Activated CD4-positive, alpha-beta T cell treated with anti-CD3 and anti-CD28 coated beads, Interleukin-2, amount 50 U/mL, for 4 hours (primary cell): ENCODE measurements at regions not wholly inside any gene's neighbourhood (a gene's known extent, or its start where the extent isn't known, plus 50 kb on each side); places are given as distances from the start of the nearest gene placed in this dataset.
"Not testable (repeated sequence)": the region's sequence is repeated elsewhere in the genome, so short reads cannot be mapped to it uniquely, and the experiment has no call there.

Source experiments
- DNase-seq, 2 experiments: peaks; one replicate each; pipeline ENCODE4 v3.0.0-alpha.2; 2020

- DNase-seq: no peak
These were observed 252.9 kb upstream of the DCC start for GRCh38 chr18:52087140-52087539.

DNA sequence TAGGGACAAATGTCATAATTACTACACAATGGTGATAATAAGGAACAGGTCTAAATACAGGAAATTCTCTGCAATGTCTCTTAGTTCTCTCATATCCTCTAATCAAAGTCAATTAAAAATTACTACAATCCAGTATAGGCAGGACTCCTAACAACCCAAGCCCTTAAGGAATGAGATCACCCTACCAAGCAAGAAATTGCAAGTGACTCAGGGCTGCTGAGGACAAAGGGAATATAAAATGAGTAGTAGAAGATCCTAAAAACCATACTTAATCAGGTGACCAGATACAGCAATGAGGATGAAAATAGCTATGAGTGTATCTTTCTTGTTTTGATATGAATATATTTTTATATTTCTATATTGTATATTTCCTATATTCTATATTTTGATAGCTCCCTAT is 250.0 kb upstream of the DCC start:
- no peak for DNase-seq

GRCh38 chr18:52093171-52093570 is 246.8 kb upstream of the DCC start:
- no peak for DNase-seq

DNA sequence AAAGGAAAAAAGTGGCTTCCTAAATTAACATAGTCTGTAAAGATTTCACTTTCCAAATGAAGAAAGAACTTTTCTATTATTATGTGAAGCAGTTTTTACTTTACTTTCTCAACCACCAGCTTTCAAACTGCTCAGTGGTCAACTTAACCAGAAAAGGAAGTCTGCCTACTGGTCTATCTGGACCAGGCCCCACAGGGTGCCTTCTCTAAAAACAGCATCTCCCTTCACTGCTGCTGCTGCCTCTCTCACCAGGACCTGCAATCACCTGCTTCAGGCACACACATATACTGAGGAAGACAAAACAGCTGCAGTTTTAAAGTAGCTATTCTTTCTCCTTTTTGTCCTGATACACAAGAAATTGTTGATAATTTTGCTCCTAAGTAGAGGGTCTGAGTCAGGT is 221.3 kb upstream of the DCC start:
- no peak for DNase-seq

DNA sequence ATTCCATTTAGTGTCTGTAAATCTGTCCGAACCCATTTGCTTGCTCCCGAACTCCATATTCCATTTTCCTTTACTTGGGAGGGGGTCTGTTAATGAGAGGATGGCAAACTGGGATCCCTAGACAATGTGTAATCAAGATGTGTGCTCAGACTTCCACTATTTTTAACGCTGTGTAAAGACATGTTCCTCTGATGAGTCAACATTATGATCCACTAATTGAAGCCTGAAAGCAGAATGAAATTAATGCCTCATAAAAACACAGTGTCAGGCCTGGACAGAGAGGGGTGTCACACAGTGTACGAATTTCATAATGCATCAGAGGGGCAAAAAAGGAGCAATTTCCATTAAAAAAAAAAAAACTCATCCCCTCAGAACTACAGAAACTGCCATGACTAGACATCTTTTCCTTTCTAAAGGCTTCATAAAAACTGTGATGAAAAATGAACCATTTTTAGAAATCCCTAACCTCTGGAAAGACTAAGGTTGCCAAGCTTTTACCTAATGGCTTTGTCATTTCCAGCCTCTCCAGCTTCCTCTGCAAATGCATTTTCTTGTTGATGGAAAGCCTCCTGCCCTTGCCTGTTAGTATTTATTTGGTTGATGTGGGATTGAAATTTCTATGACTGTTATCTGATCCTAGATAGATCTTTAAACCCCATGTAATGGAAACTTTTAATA is 209.2 kb upstream of the DCC start:
- DNase-seq: no peak

GRCh38 chr18:52131845-52132244 is 208.2 kb upstream of the DCC start:
- DNase-seq: no peak

- DNase-seq: no peak
These were observed 203.5 kb upstream of the DCC start for GRCh38 chr18:52136532-52136931.

GRCh38 chr18:52140986-52141385 is 199.0 kb upstream of the DCC start:
- no peak for DNase-seq

GRCh38 chr18:52150050-52150449 is 189.9 kb upstream of the DCC start:
- no peak for DNase-seq

- DNase-seq: no peak
These were observed 188.0 kb upstream of the DCC start for GRCh38 chr18:52152036-52152435.

GRCh38 chr18:52156166-52156565 is 183.8 kb upstream of the DCC start:
- no peak for DNase-seq

DNA sequence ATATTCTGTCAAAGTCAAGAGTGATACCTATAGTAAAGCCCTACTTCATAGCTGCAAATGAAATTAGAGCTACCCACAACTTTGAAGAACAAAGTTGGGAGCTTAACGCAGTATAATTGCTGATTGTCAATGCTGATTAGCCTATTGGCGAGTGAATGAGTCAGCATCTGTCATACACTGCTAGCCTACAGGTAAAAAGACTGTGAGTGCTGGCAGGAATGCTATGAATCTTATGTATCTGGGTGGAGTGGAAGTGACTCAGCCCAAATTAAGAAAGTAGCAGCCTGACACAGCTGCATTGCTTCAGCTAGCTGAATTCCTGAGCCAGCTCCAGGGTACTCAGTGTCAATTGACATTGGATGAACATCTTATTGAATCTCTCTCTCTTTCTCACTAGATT is 179.4 kb upstream of the DCC start:
- DNase-seq: no peak

DNA sequence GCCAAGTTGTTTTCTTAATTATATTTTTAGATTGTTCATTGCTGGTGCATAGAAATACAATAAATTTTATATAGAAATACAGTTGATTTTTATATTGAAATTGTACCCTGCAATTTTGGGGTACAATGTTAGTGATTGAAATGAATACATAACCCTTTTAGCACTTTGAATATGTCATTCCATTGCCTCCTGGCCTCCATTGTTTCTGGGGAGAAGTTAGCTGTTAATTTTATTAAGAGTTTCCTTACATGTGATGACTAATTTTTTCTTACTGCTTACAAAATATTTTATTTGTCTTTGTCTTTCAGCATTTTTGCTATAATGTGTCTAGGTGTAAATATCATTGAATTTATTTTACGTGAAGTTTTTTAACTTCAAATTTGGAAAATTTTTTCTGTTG is 176.5 kb upstream of the DCC start:
- no peak for DNase-seq

- DNase-seq: not testable (repeated sequence)
These were observed 171.9 kb upstream of the DCC start for GRCh38 chr18:52168131-52168530.

DNA sequence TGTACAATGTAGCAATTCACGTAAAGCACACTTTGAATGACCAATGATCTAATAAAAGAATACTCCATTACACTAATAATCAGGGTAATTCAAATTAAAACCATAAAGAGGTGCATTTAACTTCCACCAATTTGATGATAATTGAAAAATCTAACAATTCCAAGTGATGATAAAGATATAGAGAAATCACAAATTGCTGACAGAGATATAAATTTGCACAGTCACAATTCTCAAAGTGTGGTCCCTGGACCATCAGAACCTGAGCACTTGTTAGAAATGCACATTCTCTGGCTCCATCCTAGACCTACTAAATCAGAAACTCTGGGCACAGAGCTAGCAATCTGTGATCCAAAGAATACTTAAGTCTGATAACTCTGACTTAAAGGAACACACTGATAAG is 165.8 kb upstream of the DCC start:
- DNase-seq: no peak

GRCh38 chr18:52175406-52175805 is 164.6 kb upstream of the DCC start:
- DNase-seq: no peak

GRCh38 chr18:52183107-52183506 is 156.9 kb upstream of the DCC start:
- DNase-seq: no peak

GRCh38 chr18:52190195-52190594 is 149.8 kb upstream of the DCC start:
- DNase-seq: no peak

GRCh38 chr18:52190631-52191030 is 149.4 kb upstream of the DCC start:
- DNase-seq: no peak

GRCh38 chr18:52200406-52200805 is 139.6 kb upstream of the DCC start:
- DNase-seq: no peak

GRCh38 chr18:52200921-52201663 is 138.9 kb upstream of the DCC start:
- no peak for DNase-seq

DNA sequence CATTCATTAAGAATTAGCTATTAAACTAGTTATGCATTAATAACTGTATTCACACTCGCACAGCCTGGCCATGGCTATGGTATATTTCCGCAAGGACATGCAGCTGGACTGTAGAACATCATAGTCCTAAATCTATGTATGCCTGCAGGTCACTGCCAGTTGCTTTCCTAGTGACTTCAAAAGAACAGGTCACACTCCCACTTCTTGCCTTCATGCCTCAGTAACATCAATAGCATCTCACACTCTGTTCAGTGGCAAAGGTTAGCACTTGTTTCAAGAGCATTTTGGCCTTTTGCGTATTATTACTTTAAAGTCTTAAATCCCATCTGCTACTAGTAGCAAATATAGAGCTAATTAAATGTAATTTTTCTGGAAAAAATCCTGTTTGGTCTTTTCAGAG is 131.4 kb upstream of the DCC start:
- no peak for DNase-seq

DNA sequence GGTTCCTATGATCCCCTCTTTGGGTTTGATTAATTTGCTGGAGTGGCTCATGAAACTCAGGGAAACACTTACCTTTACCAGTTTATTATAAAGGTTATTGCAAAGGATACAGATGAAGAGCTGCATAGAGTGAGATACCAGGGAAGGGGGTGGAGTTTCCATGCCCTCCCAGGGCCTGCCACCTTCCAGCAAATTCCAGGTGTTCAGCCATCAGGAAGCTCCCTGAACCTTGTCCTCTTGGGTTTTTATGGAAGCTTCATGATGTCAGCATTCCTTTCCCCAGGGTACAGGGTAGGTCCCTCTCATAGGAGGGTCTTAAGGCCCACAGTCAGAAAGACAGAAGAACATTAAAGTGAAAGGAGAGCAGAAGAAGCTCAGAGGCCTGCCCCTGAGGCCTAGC is 123.9 kb upstream of the DCC start:
- no peak for DNase-seq

- no peak for DNase-seq
These were observed 123.3 kb upstream of the DCC start for GRCh38 chr18:52216666-52217065.

- no peak for DNase-seq
These were observed 120.9 kb upstream of the DCC start for GRCh38 chr18:52219102-52219501.
